ENCODE measurements at regions not wholly inside any gene's neighbourhood (a gene's known extent, or its start where the extent isn't known, plus 50 kb on each side); places are given as distances from the start of the nearest gene placed in this dataset.

DNA sequence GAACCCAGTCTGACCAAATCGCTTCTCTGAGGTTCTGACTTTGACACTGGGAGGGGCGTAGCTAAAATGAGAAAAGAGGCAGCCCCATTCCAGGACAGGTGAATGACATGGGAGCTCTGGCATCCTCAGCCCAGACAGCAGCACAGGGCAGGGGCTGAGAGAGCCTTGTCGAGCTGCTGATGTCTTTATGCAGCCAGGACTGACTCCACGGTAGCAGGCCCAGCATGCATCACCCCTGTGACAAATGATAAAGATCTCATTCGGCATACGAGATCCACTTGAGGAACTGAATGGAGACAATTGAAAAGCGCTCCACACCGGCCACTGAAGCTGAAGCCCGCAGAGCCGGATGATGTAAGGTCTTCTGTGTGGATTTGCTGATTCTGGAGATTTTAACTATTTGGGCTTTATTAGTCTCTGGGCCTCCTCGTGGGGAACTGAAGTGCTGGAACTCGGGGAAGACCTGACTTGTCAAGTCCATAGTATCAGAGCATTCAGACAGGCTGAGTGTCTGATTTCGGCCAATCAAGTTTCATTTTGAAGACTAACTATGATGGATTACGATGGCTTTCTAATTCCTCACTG, 56.9 kb upstream of the MAP1LC3B2 start:
- Histone ChIP-seq H3K4me1 (ENCODE audit: control insufficient read depth, insufficient read depth, low read length, poor library complexity, severe bottlenecking) (no peaks in the 10 kb centered on the region), H3K36me3 (ENCODE audit: control insufficient read depth, insufficient read depth, low read length) (no peaks in the 10 kb centered on the region), H3K4me3 (ENCODE audit: insufficient read depth, low read depth, low read length, poor library complexity, severe bottlenecking) (no peak overlapping the region), H3K27me3 (replicated peaks; ENCODE audit: control insufficient read depth, insufficient read depth, low read length, poor library complexity, severe bottlenecking) (no peaks in the 10 kb centered on the region), H3K9me3 (ENCODE audit: control insufficient read depth, low read length) (no peaks in the 10 kb centered on the region), H3K27ac (ENCODE audit: insufficient read depth, low read length, poor library complexity, severe bottlenecking) (no peak overlapping the region)
- DNase-seq = no peak

DNA sequence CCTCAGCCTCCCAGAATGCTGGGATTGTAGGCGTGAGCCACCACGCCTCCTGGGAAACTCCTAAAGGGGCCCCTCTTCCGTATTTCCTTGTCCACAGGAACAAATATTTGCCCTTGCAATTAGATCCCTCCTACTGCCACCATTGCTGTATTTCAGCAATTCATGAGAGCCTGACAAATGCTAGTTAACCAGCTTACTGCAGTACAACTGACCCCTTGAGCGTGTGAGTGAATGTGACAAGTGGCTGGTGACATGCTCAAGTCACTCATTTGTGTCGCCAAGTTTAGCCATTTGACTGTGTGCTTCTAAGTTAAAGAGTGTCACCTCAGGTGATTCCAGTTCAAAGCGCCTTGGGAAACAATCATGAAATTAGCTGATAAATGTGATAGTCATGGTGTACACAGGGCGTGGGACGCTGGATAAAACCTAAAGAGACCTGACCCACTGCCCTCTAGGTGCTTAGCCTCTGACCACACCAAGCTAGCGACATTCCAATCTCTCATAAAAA, 56.1 kb upstream of the MAP1LC3B2 start:
- DNase-seq = no peak
- H3K27me3 ChIP-seq (replicated peaks; ENCODE audit: control insufficient read depth, insufficient read depth, low read length, poor library complexity, severe bottlenecking) = no peaks in the 10 kb centered on the region
- no peaks in the 10 kb centered on the region for H3K36me3 ChIP-seq (ENCODE audit: control insufficient read depth, insufficient read depth, low read length)
- no peak overlapping the region for H3K27ac ChIP-seq (ENCODE audit: insufficient read depth, low read length, poor library complexity, severe bottlenecking)
- H3K4me1 ChIP-seq (ENCODE audit: control insufficient read depth, insufficient read depth, low read length, poor library complexity, severe bottlenecking) = no peaks in the 10 kb centered on the region
- no peaks in the 10 kb centered on the region for H3K9me3 ChIP-seq (ENCODE audit: control insufficient read depth, low read length)
- H3K4me3 ChIP-seq (ENCODE audit: insufficient read depth, low read depth, low read length, poor library complexity, severe bottlenecking) = no peak overlapping the region

DNA sequence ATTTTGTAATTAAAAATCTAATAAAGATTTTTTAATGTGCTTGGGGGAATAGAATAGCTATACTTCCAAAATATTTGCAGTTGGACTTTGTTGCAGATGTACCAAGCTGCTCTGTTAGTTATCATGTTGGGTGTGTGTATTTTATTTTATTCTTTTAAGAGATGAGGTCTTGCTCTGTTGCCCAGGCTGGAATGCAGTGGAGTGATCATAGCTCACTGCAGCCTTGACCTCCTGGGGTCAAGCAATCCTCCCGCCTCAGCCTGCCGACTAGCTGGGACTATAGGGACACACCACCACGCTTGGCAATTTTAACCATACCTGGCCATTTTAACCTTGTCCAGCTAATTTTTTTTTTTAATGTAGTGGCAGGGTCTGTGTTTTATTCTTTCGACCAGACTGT, 54.7 kb upstream of the MAP1LC3B2 start:
- peaks cover 5% of the 10 kb centered on the region for H3K4me1 ChIP-seq (ENCODE audit: control insufficient read depth, insufficient read depth, low read length, poor library complexity, severe bottlenecking)
- no peak overlapping the region for H3K27ac ChIP-seq (ENCODE audit: insufficient read depth, low read length, poor library complexity, severe bottlenecking)
- DNase-seq = no peak
- no peaks in the 10 kb centered on the region for H3K9me3 ChIP-seq (ENCODE audit: control insufficient read depth, low read length)
- no peaks in the 10 kb centered on the region for H3K36me3 ChIP-seq (ENCODE audit: control insufficient read depth, insufficient read depth, low read length)
- no peak overlapping the region for H3K4me3 ChIP-seq (ENCODE audit: insufficient read depth, low read depth, low read length, poor library complexity, severe bottlenecking)
- no peaks in the 10 kb centered on the region for H3K27me3 ChIP-seq (replicated peaks; ENCODE audit: control insufficient read depth, insufficient read depth, low read length, poor library complexity, severe bottlenecking)

DNA sequence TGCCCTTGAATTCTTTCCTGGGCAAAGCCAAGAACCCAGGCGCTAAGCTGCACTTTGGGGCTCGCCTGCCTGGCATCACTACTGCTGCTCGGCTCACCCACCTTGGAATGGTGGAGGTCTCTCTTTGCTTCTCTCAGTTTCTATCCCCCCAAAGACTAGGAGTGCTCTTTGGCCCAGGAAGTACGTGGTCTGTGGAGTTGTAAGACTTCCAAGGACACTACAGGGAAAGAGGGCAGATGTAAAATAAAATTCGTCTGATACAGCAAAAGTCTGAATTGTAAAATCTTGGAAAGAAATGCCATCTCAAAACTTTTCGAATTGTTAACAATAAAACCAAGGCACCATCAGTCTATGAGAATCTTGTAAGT, 52.5 kb upstream of the MAP1LC3B2 start:
- no peak for DNase-seq
- H3K36me3 ChIP-seq (ENCODE audit: control insufficient read depth, insufficient read depth, low read length) = no peaks in the 10 kb centered on the region
- no peak overlapping the region for H3K27ac ChIP-seq (ENCODE audit: insufficient read depth, low read length, poor library complexity, severe bottlenecking)
- H3K4me3 ChIP-seq (ENCODE audit: insufficient read depth, low read depth, low read length, poor library complexity, severe bottlenecking) = no peak overlapping the region
- no peaks in the 10 kb centered on the region for H3K27me3 ChIP-seq (replicated peaks; ENCODE audit: control insufficient read depth, insufficient read depth, low read length, poor library complexity, severe bottlenecking)
- H3K9me3 ChIP-seq (ENCODE audit: control insufficient read depth, low read length) = no peaks in the 10 kb centered on the region
- H3K4me1 ChIP-seq (ENCODE audit: control insufficient read depth, insufficient read depth, low read length, poor library complexity, severe bottlenecking) = peaks cover 5% of the 10 kb centered on the region

DNA sequence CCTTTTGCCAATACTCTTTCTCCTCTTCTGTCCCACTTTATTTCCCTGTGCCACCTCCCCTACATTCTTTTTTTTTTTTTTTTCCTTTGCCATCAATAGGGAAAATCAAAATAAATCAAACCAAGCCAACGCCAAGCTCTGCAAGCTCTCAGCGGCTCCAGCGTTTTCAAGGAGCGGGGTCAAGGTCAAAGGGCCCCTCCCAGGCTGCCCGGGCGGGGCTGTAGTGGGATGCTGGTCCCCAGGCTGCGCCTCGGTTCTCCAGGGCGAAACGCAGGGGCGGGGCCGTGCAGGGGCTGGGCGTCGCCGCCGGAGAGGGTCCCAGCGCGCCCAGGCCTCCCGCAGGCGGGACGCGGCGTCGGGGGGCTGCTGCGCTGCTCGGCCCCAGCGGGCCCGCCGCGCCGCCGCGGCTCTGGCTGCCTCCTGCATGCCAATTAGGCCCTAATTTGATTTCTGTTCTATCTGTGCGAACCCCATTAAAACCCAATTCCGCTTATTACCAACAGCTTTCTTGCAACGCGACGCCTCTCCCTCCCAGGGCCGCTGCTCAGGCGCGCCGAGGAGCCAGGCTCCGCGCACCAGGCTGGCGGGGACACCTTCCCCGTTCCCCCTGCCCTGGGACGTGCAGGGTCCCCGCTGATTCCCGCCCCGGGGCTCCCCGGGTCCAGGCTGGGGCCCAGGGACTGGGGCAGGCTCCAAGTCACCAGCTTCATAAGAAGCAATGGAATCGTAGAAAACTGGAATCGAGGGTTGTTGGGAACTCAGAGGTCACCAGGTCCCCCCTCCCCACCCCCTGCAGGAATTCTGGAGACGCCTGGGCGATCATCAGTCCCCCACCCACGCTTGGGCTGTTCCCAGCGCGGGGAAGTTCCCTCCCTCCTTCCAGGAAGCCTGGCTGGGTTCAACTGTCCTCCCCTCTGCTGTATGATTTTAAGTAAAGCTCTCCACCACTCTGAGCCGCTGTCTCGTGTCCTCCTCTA, 50.7 kb upstream of the MAP1LC3B2 start:
- Histone ChIP-seq H3K27me3 (replicated peaks; ENCODE audit: control insufficient read depth, insufficient read depth, low read length, poor library complexity, severe bottlenecking) (no peaks in the 10 kb centered on the region), H3K4me3 (ENCODE audit: insufficient read depth, low read depth, low read length, poor library complexity, severe bottlenecking) (peak overlapping the region; percentile 29), H3K4me1 (ENCODE audit: control insufficient read depth, insufficient read depth, low read length, poor library complexity, severe bottlenecking) (peaks cover 5% of the 10 kb centered on the region), H3K36me3 (ENCODE audit: control insufficient read depth, insufficient read depth, low read length) (no peaks in the 10 kb centered on the region), H3K27ac (ENCODE audit: insufficient read depth, low read length, poor library complexity, severe bottlenecking) (no peak overlapping the region), H3K9me3 (ENCODE audit: control insufficient read depth, low read length) (no peaks in the 10 kb centered on the region)
- DNase-seq = no peak

Data from effector memory CD4-positive, alpha-beta T cell (primary cell).